ENCODE measurements at regions not wholly inside any gene's neighbourhood (a gene's known extent, or its start where the extent isn't known, plus 50 kb on each side); places are given as distances from the start of the nearest gene placed in this dataset.

GRCh38 chr4:20319825-20320612, 68.3 kb downstream of the SLIT2 start:
- no peaks in the 10 kb centered on the region for H3K36me3 ChIP-seq (ENCODE audit: insufficient read depth, low read length)
- H3K4me3 ChIP-seq (ENCODE audit: low read length), result no peak overlapping the region
- H3K27ac ChIP-seq (ENCODE audit: low read length), result no peak overlapping the region
- no peaks in the 10 kb centered on the region for H3K9me3 ChIP-seq (ENCODE audit: low read length)
- no peaks in the 10 kb centered on the region for H3K27me3 ChIP-seq (ENCODE audit: low read length)
- no peaks in the 10 kb centered on the region for H3K9me2 ChIP-seq (replicated peaks; ENCODE audit: insufficient read depth, low read length)
- DNase-seq, result no peak
- H3K9ac ChIP-seq (ENCODE audit: low read length), result no peak overlapping the region
- no peaks in the 10 kb centered on the region for H4K20me1 ChIP-seq (ENCODE audit: insufficient read depth, low read depth, low read length)
- H3K4me1 ChIP-seq (ENCODE audit: low read length), result peaks cover 10% of the 10 kb centered on the region
- no peak overlapping the region for H2AFZ ChIP-seq (ENCODE audit: low read length)
- no peaks in the 10 kb centered on the region for H3K79me2 ChIP-seq (ENCODE audit: low read length)
- H3K4me2 ChIP-seq (ENCODE audit: low read depth, low read length, poor library complexity, severe bottlenecking), result no peak overlapping the region

GRCh38 chr4:20323991-20324390, 72.3 kb downstream of the SLIT2 start:
- Histone ChIP-seq H3K36me3 (ENCODE audit: insufficient read depth, low read length) (no peaks in the 10 kb centered on the region), H3K4me2 (ENCODE audit: low read depth, low read length, poor library complexity, severe bottlenecking) (no peak overlapping the region), H3K9me3 (ENCODE audit: low read length) (no peaks in the 10 kb centered on the region), H3K79me2 (ENCODE audit: low read length) (no peaks in the 10 kb centered on the region), H3K27ac (ENCODE audit: low read length) (no peak overlapping the region), H2AFZ (ENCODE audit: low read length) (no peak overlapping the region), H3K27me3 (ENCODE audit: low read length) (no peaks in the 10 kb centered on the region), H3K9ac (ENCODE audit: low read length) (no peak overlapping the region), H3K4me3 (ENCODE audit: low read length) (no peak overlapping the region), H3K4me1 (ENCODE audit: low read length) (no peaks in the 10 kb centered on the region), H4K20me1 (ENCODE audit: insufficient read depth, low read depth, low read length) (no peaks in the 10 kb centered on the region), H3K9me2 (replicated peaks; ENCODE audit: insufficient read depth, low read length) (no peaks in the 10 kb centered on the region)
- DNase-seq, result no peak

- Histone ChIP-seq H4K20me1 (ENCODE audit: insufficient read depth, low read depth, low read length) (no peaks in the 10 kb centered on the region), H3K4me1 (ENCODE audit: low read length) (no peaks in the 10 kb centered on the region), H3K79me2 (ENCODE audit: low read length) (no peaks in the 10 kb centered on the region), H2AFZ (ENCODE audit: low read length) (no peak overlapping the region), H3K9ac (ENCODE audit: low read length) (no peak overlapping the region), H3K4me3 (ENCODE audit: low read length) (no peak overlapping the region), H3K36me3 (ENCODE audit: insufficient read depth, low read length) (no peaks in the 10 kb centered on the region), H3K9me3 (ENCODE audit: low read length) (no peaks in the 10 kb centered on the region), H3K9me2 (replicated peaks; ENCODE audit: insufficient read depth, low read length) (no peaks in the 10 kb centered on the region), H3K27ac (ENCODE audit: low read length) (no peak overlapping the region), H3K4me2 (ENCODE audit: low read depth, low read length, poor library complexity, severe bottlenecking) (no peak overlapping the region), H3K27me3 (ENCODE audit: low read length) (no peaks in the 10 kb centered on the region)
- DNase-seq, result no peak
These were observed 74.8 kb downstream of the SLIT2 start for GRCh38 chr4:20326460-20326859.

GRCh38 chr4:20326977-20327376, 75.3 kb downstream of the SLIT2 start:
- Histone ChIP-seq H3K36me3 (ENCODE audit: insufficient read depth, low read length) (no peaks in the 10 kb centered on the region), H3K4me2 (ENCODE audit: low read depth, low read length, poor library complexity, severe bottlenecking) (no peak overlapping the region), H3K4me1 (ENCODE audit: low read length) (no peaks in the 10 kb centered on the region), H3K79me2 (ENCODE audit: low read length) (no peaks in the 10 kb centered on the region), H4K20me1 (ENCODE audit: insufficient read depth, low read depth, low read length) (no peaks in the 10 kb centered on the region), H3K9ac (ENCODE audit: low read length) (no peak overlapping the region), H3K4me3 (ENCODE audit: low read length) (no peak overlapping the region), H3K9me2 (replicated peaks; ENCODE audit: insufficient read depth, low read length) (no peaks in the 10 kb centered on the region), H2AFZ (ENCODE audit: low read length) (no peak overlapping the region), H3K27me3 (ENCODE audit: low read length) (no peaks in the 10 kb centered on the region), H3K27ac (ENCODE audit: low read length) (no peak overlapping the region), H3K9me3 (ENCODE audit: low read length) (no peaks in the 10 kb centered on the region)
- DNase-seq, result no peak

- H3K4me2 ChIP-seq (ENCODE audit: low read depth, low read length, poor library complexity, severe bottlenecking), result no peak overlapping the region
- DNase-seq, result no peak
- no peaks in the 10 kb centered on the region for H3K4me1 ChIP-seq (ENCODE audit: low read length)
- no peak overlapping the region for H3K27ac ChIP-seq (ENCODE audit: low read length)
- no peaks in the 10 kb centered on the region for H4K20me1 ChIP-seq (ENCODE audit: insufficient read depth, low read depth, low read length)
- H3K9me3 ChIP-seq (ENCODE audit: low read length), result no peaks in the 10 kb centered on the region
- H3K4me3 ChIP-seq (ENCODE audit: low read length), result no peak overlapping the region
- no peak overlapping the region for H3K9ac ChIP-seq (ENCODE audit: low read length)
- no peaks in the 10 kb centered on the region for H3K36me3 ChIP-seq (ENCODE audit: insufficient read depth, low read length)
- no peak overlapping the region; the same call in 1 of the 2 replicates for H2AFZ ChIP-seq (ENCODE audit: low read length)
- H3K9me2 ChIP-seq (replicated peaks; ENCODE audit: insufficient read depth, low read length), result no peaks in the 10 kb centered on the region
- H3K79me2 ChIP-seq (ENCODE audit: low read length), result no peaks in the 10 kb centered on the region
- no peaks in the 10 kb centered on the region for H3K27me3 ChIP-seq (ENCODE audit: low read length)
These were observed 76.1 kb downstream of the SLIT2 start for GRCh38 chr4:20327808-20328207.

GRCh38 chr4:20331642-20332041, 79.9 kb downstream of the SLIT2 start:
- Histone ChIP-seq H3K27me3 (ENCODE audit: low read length) (no peaks in the 10 kb centered on the region), H2AFZ (ENCODE audit: low read length) (no peak overlapping the region), H3K4me1 (ENCODE audit: low read length) (no peaks in the 10 kb centered on the region)

GRCh38 chr4:20333141-20333715, 81.5 kb downstream of the SLIT2 start:
- no peak overlapping the region for H2AFZ ChIP-seq (ENCODE audit: low read length)
- H3K9me2 ChIP-seq (replicated peaks; ENCODE audit: insufficient read depth, low read length), result no peaks in the 10 kb centered on the region
- H3K4me3 ChIP-seq (ENCODE audit: low read length), result no peak overlapping the region
- no peak overlapping the region for H3K4me2 ChIP-seq (ENCODE audit: low read depth, low read length, poor library complexity, severe bottlenecking)
- H3K79me2 ChIP-seq (ENCODE audit: low read length), result no peaks in the 10 kb centered on the region
- no peaks in the 10 kb centered on the region for H3K27me3 ChIP-seq (ENCODE audit: low read length)
- H3K9ac ChIP-seq (ENCODE audit: low read length), result no peak overlapping the region
- H4K20me1 ChIP-seq (ENCODE audit: insufficient read depth, low read depth, low read length), result no peaks in the 10 kb centered on the region
- H3K27ac ChIP-seq (ENCODE audit: low read length), result no peak overlapping the region
- no peak for DNase-seq
- H3K9me3 ChIP-seq (ENCODE audit: low read length), result no peaks in the 10 kb centered on the region
- H3K4me1 ChIP-seq (ENCODE audit: low read length), result no peaks in the 10 kb centered on the region
- no peaks in the 10 kb centered on the region for H3K36me3 ChIP-seq (ENCODE audit: insufficient read depth, low read length)

More at GRCh38 chr4:20331642-20332041, 79.9 kb downstream of the SLIT2 start:
- Histone ChIP-seq H3K4me2 (ENCODE audit: low read depth, low read length, poor library complexity, severe bottlenecking) (no peak overlapping the region), H3K9me2 (replicated peaks; ENCODE audit: insufficient read depth, low read length) (no peaks in the 10 kb centered on the region), H3K79me2 (ENCODE audit: low read length) (no peaks in the 10 kb centered on the region), H3K4me3 (ENCODE audit: low read length) (no peak overlapping the region), H4K20me1 (ENCODE audit: insufficient read depth, low read depth, low read length) (no peaks in the 10 kb centered on the region), H3K9ac (ENCODE audit: low read length) (no peak overlapping the region), H3K9me3 (ENCODE audit: low read length) (no peaks in the 10 kb centered on the region), H3K27ac (ENCODE audit: low read length) (no peak overlapping the region), H3K36me3 (ENCODE audit: insufficient read depth, low read length) (no peaks in the 10 kb centered on the region)
- no peak for DNase-seq

GRCh38 chr4:20337261-20337664, 85.6 kb downstream of the SLIT2 start:
- H3K9ac ChIP-seq (ENCODE audit: low read length), result no peak overlapping the region
- H3K4me2 ChIP-seq (ENCODE audit: low read depth, low read length, poor library complexity, severe bottlenecking), result no peak overlapping the region
- DNase-seq, result no peak
- H3K4me1 ChIP-seq (ENCODE audit: low read length), result no peaks in the 10 kb centered on the region
- no peak overlapping the region for H3K4me3 ChIP-seq (ENCODE audit: low read length)
- no peaks in the 10 kb centered on the region for H3K36me3 ChIP-seq (ENCODE audit: insufficient read depth, low read length)
- no peak overlapping the region for H2AFZ ChIP-seq (ENCODE audit: low read length)
- no peak overlapping the region for H3K27ac ChIP-seq (ENCODE audit: low read length)
- H3K27me3 ChIP-seq (ENCODE audit: low read length), result no peaks in the 10 kb centered on the region
- H4K20me1 ChIP-seq (ENCODE audit: insufficient read depth, low read depth, low read length), result no peaks in the 10 kb centered on the region
- H3K79me2 ChIP-seq (ENCODE audit: low read length), result no peaks in the 10 kb centered on the region
- no peaks in the 10 kb centered on the region for H3K9me3 ChIP-seq (ENCODE audit: low read length)
- H3K9me2 ChIP-seq (replicated peaks; ENCODE audit: insufficient read depth, low read length), result no peaks in the 10 kb centered on the region
